ENCODE measurements at regions not wholly inside any gene's neighbourhood (a gene's known extent, or its start where the extent isn't known, plus 50 kb on each side); places are given as distances from the start of the nearest gene placed in this dataset.

DNA sequence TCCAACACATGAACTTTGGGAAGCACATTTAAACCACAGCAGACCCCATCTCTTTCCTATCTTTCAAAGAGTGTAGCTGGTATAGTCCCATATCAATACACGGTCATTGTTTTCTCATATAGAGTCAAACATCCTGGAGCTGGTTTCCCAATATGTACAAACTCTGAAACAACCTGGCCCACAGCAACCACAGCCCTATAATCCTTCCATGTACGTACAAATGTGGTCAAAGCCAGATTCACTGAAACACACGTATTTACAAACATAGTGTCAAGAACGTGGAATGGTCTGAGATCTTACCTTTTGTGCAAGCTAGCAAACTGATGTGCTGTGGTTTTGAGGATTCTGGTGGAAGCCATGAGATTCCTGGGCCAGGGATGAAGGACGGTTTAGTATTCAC, 97.3 kb downstream of the HS1BP3 start (continued):
- no peak for TF ChIP-seq TOX (CRISPR knock-in tag; IDR thresholded peaks at IDR 0.05; ENCODE audit: borderline replicate concordance)

DNA sequence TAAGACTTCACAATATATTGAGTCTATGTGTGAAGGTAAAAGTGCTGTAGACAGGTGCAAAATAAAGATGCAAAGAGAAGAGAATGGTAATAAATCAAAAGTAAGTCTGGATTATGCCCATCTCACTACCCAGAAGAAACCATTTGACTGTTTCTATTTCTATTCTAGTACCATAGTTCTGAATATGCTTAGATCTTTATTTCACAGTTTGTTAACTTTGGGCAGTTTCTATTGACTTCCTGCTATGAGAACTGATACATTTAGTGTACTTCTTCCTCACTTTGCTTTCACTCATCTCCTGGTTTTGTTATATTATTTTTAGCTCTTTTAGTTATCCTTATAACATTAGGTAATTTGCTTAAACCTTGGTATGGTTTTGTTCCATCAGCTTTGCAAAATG, 94.9 kb downstream of the HS1BP3 start:
- no peak for ATAC-seq
- TF ChIP-seq, protein P1, sequence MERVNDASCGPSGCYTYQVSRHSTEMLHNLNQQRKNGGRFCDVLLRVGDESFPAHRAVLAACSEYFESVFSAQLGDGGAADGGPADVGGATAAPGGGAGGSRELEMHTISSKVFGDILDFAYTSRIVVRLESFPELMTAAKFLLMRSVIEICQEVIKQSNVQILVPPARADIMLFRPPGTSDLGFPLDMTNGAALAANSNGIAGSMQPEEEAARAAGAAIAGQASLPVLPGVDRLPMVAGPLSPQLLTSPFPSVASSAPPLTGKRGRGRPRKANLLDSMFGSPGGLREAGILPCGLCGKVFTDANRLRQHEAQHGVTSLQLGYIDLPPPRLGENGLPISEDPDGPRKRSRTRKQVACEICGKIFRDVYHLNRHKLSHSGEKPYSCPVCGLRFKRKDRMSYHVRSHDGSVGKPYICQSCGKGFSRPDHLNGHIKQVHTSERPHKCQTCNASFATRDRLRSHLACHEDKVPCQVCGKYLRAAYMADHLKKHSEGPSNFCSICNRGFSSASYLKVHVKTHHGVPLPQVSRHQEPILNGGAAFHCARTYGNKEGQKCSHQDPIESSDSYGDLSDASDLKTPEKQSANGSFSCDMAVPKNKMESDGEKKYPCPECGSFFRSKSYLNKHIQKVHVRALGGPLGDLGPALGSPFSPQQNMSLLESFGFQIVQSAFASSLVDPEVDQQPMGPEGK (CRISPR knock-in tag; IDR thresholded peaks at IDR 0.05; ENCODE audit: borderline replicate concordance), result no peak

DNA sequence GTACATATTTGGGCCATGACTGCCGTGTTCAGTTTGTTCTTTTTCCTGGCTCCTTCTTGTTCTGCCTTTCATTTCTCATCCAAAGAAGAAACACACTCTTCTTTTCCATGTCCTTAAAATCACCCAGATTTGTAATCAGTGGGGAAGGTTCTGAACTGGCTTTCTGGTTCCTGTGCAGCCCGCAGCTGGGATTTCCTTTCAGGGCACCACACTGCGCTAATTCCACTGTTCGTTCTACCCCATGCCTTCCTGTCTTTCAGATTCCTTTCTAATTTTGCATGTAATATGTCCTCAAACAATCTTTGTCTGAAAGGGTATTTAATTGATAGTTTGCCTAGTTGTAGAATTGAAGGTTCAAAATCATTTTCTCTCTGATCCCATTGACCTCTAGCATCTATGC, 94.1 kb downstream of the HS1BP3 start:
- no peak for ATAC-seq
- no peak for TF ChIP-seq SNAI2 (CRISPR knock-in tag; IDR thresholded peaks at IDR 0.05)
- TF ChIP-seq GLIS3 (CRISPR knock-in tag; IDR thresholded peaks at IDR 0.05), result no peak
- TF ChIP-seq ZC3H10 (CRISPR knock-in tag; IDR thresholded peaks at IDR 0.05), result no peak
- no peak for TF ChIP-seq RARB (CRISPR knock-in tag; IDR thresholded peaks at IDR 0.05)
- no peak for TF ChIP-seq ZNF70 (CRISPR knock-in tag; IDR thresholded peaks at IDR 0.05)
- no peak for TF ChIP-seq ISL1 (CRISPR knock-in tag; IDR thresholded peaks at IDR 0.05)
- TF ChIP-seq BACH2 (CRISPR knock-in tag; IDR thresholded peaks at IDR 0.05; ENCODE audit: borderline replicate concordance), result no peak
- TF ChIP-seq, protein P2, sequence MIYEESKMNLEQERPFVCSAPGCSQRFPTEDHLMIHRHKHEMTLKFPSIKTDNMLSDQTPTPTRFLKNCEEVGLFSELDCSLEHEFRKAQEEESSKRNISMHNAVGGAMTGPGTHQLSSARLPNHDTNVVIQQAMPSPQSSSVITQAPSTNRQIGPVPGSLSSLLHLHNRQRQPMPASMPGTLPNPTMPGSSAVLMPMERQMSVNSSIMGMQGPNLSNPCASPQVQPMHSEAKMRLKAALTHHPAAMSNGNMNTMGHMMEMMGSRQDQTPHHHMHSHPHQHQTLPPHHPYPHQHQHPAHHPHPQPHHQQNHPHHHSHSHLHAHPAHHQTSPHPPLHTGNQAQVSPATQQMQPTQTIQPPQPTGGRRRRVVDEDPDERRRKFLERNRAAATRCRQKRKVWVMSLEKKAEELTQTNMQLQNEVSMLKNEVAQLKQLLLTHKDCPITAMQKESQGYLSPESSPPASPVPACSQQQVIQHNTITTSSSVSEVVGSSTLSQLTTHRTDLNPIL (CRISPR knock-in tag; IDR thresholded peaks at IDR 0.05; ENCODE audit: low read depth), result no peak
- TF ChIP-seq ARNTL (CRISPR knock-in tag; IDR thresholded peaks at IDR 0.05; ENCODE audit: borderline replicate concordance, low read depth), result no peak
- TF ChIP-seq, protein P3, sequence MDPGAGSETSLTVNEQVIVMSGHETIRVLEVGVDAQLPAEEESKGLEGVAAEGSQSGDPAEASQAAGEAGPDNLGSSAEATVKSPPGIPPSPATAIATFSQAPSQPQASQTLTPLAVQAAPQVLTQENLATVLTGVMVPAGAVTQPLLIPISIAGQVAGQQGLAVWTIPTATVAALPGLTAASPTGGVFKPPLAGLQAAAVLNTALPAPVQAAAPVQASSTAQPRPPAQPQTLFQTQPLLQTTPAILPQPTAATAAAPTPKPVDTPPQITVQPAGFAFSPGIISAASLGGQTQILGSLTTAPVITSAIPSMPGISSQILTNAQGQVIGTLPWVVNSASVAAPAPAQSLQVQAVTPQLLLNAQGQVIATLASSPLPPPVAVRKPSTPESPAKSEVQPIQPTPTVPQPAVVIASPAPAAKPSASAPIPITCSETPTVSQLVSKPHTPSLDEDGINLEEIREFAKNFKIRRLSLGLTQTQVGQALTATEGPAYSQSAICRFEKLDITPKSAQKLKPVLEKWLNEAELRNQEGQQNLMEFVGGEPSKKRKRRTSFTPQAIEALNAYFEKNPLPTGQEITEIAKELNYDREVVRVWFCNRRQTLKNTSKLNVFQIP (CRISPR knock-in tag; IDR thresholded peaks at IDR 0.05; ENCODE audit: borderline replicate concordance, low read depth), result no peak
- TF ChIP-seq TCF4 (CRISPR knock-in tag; IDR thresholded peaks at IDR 0.05; ENCODE audit: borderline replicate concordance), result no peak

DNA sequence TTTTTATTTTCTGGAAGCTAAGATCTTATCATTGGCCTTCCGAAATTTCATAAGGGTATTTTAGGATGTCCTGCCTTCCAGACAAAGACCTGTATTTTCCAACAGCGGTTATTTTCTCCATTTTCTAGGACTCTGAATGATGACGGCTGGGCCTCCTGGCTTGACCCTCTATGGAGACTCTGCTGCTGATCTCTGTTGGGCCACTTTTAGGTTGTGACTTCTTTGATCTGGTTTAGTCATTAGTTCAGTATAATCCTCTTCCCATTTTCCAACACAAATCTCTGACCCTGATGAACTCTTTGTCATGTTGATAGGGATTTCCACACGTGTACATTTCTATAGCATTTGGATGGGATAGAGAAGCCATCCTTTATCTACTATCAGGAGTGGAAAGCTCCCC, 93.7 kb downstream of the HS1BP3 start:
- TF ChIP-seq ARNTL (CRISPR knock-in tag; IDR thresholded peaks at IDR 0.05; ENCODE audit: borderline replicate concordance, low read depth), result no peak
- TF ChIP-seq TOX (CRISPR knock-in tag; IDR thresholded peaks at IDR 0.05; ENCODE audit: borderline replicate concordance), result no peak
- no peak for TF ChIP-seq GLIS3 (CRISPR knock-in tag; IDR thresholded peaks at IDR 0.05)
- TF ChIP-seq ZFP30 (CRISPR knock-in tag; IDR thresholded peaks at IDR 0.05), result no peak
- TF ChIP-seq, protein P4, sequence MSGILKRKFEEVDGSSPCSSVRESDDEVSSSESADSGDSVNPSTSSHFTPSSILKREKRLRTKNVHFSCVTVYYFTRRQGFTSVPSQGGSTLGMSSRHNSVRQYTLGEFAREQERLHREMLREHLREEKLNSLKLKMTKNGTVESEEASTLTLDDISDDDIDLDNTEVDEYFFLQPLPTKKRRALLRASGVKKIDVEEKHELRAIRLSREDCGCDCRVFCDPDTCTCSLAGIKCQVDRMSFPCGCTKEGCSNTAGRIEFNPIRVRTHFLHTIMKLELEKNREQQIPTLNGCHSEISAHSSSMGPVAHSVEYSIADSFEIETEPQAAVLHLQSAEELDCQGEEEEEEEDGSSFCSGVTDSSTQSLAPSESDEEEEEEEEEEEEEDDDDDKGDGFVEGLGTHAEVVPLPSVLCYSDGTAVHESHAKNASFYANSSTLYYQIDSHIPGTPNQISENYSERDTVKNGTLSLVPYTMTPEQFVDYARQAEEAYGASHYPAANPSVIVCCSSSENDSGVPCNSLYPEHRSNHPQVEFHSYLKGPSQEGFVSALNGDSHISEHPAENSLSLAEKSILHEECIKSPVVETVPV (CRISPR knock-in tag; IDR thresholded peaks at IDR 0.05), result no peak
- TF ChIP-seq, protein P5, sequence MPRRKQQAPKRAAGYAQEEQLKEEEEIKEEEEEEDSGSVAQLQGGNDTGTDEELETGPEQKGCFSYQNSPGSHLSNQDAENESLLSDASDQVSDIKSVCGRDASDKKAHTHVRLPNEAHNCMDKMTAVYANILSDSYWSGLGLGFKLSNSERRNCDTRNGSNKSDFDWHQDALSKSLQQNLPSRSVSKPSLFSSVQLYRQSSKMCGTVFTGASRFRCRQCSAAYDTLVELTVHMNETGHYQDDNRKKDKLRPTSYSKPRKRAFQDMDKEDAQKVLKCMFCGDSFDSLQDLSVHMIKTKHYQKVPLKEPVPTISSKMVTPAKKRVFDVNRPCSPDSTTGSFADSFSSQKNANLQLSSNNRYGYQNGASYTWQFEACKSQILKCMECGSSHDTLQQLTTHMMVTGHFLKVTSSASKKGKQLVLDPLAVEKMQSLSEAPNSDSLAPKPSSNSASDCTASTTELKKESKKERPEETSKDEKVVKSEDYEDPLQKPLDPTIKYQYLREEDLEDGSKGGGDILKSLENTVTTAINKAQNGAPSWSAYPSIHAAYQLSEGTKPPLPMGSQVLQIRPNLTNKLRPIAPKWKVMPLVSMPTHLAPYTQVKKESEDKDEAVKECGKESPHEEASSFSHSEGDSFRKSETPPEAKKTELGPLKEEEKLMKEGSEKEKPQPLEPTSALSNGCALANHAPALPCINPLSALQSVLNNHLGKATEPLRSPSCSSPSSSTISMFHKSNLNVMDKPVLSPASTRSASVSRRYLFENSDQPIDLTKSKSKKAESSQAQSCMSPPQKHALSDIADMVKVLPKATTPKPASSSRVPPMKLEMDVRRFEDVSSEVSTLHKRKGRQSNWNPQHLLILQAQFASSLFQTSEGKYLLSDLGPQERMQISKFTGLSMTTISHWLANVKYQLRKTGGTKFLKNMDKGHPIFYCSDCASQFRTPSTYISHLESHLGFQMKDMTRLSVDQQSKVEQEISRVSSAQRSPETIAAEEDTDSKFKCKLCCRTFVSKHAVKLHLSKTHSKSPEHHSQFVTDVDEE (CRISPR knock-in tag; IDR thresholded peaks at IDR 0.05), result no peak
- no peak for TF ChIP-seq CSDC2 (CRISPR knock-in tag; IDR thresholded peaks at IDR 0.05)
- no peak for TF ChIP-seq RARB (CRISPR knock-in tag; IDR thresholded peaks at IDR 0.05)
- no peak for TF ChIP-seq ISL1 (CRISPR knock-in tag; IDR thresholded peaks at IDR 0.05)
- no peak for TF ChIP-seq ZNF70 (CRISPR knock-in tag; IDR thresholded peaks at IDR 0.05)
- TF ChIP-seq ZC3H10 (CRISPR knock-in tag; IDR thresholded peaks at IDR 0.05), result no peak
- TF ChIP-seq, protein P1 (CRISPR knock-in tag; IDR thresholded peaks at IDR 0.05; ENCODE audit: borderline replicate concordance), result no peak
- no peak for TF ChIP-seq ESRRG (CRISPR knock-in tag; IDR thresholded peaks at IDR 0.05)
- no peak for TF ChIP-seq OSR1 (CRISPR knock-in tag; IDR thresholded peaks at IDR 0.05)
- no peak for TF ChIP-seq ZNF8 (CRISPR knock-in tag; IDR thresholded peaks at IDR 0.05)
- TF ChIP-seq SNAI2 (CRISPR knock-in tag; IDR thresholded peaks at IDR 0.05), result no peak
- no peak for TF ChIP-seq ZNF565 (CRISPR knock-in tag; conservative IDR thresholded peaks at IDR 0.05; ENCODE audit: low read depth)
- TF ChIP-seq ZFP3 (CRISPR knock-in tag; IDR thresholded peaks at IDR 0.05), result no peak
- ATAC-seq, result no peak

Measured in SK-N-SH treated with all-trans-retinoic acid at 6 μM for 48 hours (cell line).